Ovary (tissue), 7 donors: ENCODE measurements at regions not wholly inside any gene's neighbourhood (a gene's known extent, or its start where the extent isn't known, plus 50 kb on each side); places are given as distances from the start of the nearest gene placed in this dataset.

Experiments
- DNase-seq, 5 donors: peaks; one replicate each; pipeline ENCODE4 v3.0.0-alpha.2; 2019 to 2020
- H3K27ac ChIP-seq, 2 donors: fragments of 200-600 bp; one replicate each; pipeline versions ENCODE4 v1.5.1 to v1.8.0; 2019 to 2022
- H3K27me3 ChIP-seq: fragments of 200-600 bp; one replicate; pipeline ENCODE4 v1.8.0; 2022
- H3K36me3 ChIP-seq: fragments of 200-600 bp; sonication (generic); one replicate; pipeline ENCODE4 v1.5.1; 2019
- H3K4me1 ChIP-seq: one replicate; pipeline ENCODE4 v1.8.1; 2013; ENCODE audit warnings: mild to moderate bottlenecking, moderate library complexity; ENCODE audit not compliant: insufficient read depth
- H3K4me3 ChIP-seq: fragments of 200-600 bp; sonication (generic); one replicate; pipeline ENCODE4 v1.5.1; 2017
- H3K9me3 ChIP-seq, 2 donors: fragments of 200-600 bp in 1 of 2; sonication (generic) in 1 of 2; one replicate each; pipeline versions ENCODE4 v1.5.1 to v1.8.1; 2013 to 2019; ENCODE audit warnings: mild to moderate bottlenecking in 1 of 2, moderate library complexity in 1 of 2
- CTCF ChIP-seq, 3 donors: fragments of 450-650 bp in 2 of 3; fragments of 200-600 bp in 1 of 3; IDR thresholded peaks; one replicate each; pipeline versions ENCODE4 v1.5.1 to v1.8.0; 2016 to 2022; ENCODE audit warnings: antibody characterized with exemption in 3 of 3, mild to moderate bottlenecking in 1 of 3
- EP300 ChIP-seq: sonication (generic); formaldehyde crosslinking; IDR thresholded peaks from one replicate; pipeline ENCODE4 v1.6.1; 2017; ENCODE audit warnings: antibody characterized with exemption
- POLR2A ChIP-seq: fragments of 450-650 bp; IDR thresholded peaks from one replicate; pipeline ENCODE4 v1.6.1; 2017; ENCODE audit warnings: antibody characterized with exemption, mild to moderate bottlenecking, moderate library complexity
- WGBS, 3 donors: extraction: QIAGEN DNeasy Blood & Tissue Kit in 1 of 3; methylation state at CpG; one replicate each; pipeline versions ENCODE4 v1.1.5 to v1.1.7; 2013 to 2017; 5-methylcytosine and 5-hydroxymethylcytosine counted together
- intact Hi-C, 4 donors: fragments of 100-400 bp; cut with DNase I; formaldehyde crosslinking; loops; one replicate each; pipeline versions ENCODE4 v1.11.0 to v1.15.1; 2022 to 2023
- donor health status: DM: no; HTN: no; CAD: no; lungs with moderate emphysema.
- donor health status: DM: no; HTN: no; CAD: no.
- donor health status: Bipolar disorder and iron deficiency.
- donor health status: DM: no; HTN: no; CAD: no.
- donor health status: DM: yes; HTN: yes; CAD: no.

GRCh38 chr18:7457262-7457661, 109.9 kb upstream of the PTPRM start:
- intact Hi-C loops, result no loop called here
- 72 to 91% (median 89%) methylated on average over 6 of the region's 6 CpGs for WGBS, 3 donors

DNA sequence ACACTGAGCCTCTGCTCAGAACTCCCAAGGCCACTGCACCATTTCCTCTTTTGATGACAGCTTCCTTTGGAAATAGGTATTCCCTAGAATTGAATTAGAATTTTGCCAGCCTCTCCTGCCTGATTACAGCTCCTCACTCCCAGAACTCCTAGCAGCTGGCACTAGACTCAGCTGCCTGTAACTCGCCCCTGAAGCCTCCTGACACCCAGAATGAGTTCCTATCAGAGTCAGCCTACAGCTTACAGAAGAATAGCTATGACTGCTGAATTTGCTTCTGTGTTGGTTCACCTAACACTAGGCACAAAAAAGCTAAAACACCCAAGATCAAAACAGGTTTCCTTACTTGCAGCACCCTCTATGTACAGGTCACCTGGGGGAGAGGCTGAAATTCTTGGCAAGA, 108.2 kb upstream of the PTPRM start:
- WGBS, 3 donors, result 77 to 87% (median 77%) methylated on average over 1 of the region's 1 CpG
- intact Hi-C loops, result no loop called here
- no peak for DNase-seq
- H3K27ac ChIP-seq, result no peak overlapping the region
- no peaks in the 10 kb centered on the region for H3K9me3 ChIP-seq
- TF ChIP-seq POLR2A (no peak), EP300 (no peak), CTCF (IDR thresholded peaks at IDR 0.05) (no peak)
- H3K4me3 ChIP-seq, result no peak overlapping the region
- no peaks in the 10 kb centered on the region for H3K27me3 ChIP-seq
- no peaks in the 10 kb centered on the region for H3K36me3 ChIP-seq
- H3K4me1 ChIP-seq, result peaks cover 4% of the 10 kb centered on the region

More at GRCh38 chr18:7457262-7457661, 109.9 kb upstream of the PTPRM start:
- no peak overlapping the region for H3K27ac ChIP-seq
- DNase-seq, result no peak
- H3K36me3 ChIP-seq, result no peaks in the 10 kb centered on the region
- H3K4me1 ChIP-seq, result peaks cover 4% of the 10 kb centered on the region
- no peak overlapping the region for H3K4me3 ChIP-seq
- no peaks in the 10 kb centered on the region for H3K27me3 ChIP-seq
- no peak for TF ChIP-seq POLR2A
- TF ChIP-seq EP300, result no peak
- TF ChIP-seq CTCF (IDR thresholded peaks at IDR 0.05), result no peak
- no peaks in the 10 kb centered on the region for H3K9me3 ChIP-seq

GRCh38 chr18:7459851-7460770, 107.0 kb upstream of the PTPRM start:
- peak overlapping the region; percentile 21 to 32 for H3K27ac ChIP-seq
- intact Hi-C loops, result no loop called here
- H3K4me3 ChIP-seq, result peak overlapping the region; percentile 15
- DNase-seq, result peak in 3 of 5 donors; percentile 16 to 64 (median 20)
- no peaks in the 10 kb centered on the region for H3K9me3 ChIP-seq
- peaks cover 4% of the 10 kb centered on the region for H3K4me1 ChIP-seq
- TF ChIP-seq CTCF (IDR thresholded peaks at IDR 0.05), result no peak
- TF ChIP-seq EP300, result no peak
- no peak for TF ChIP-seq POLR2A
- WGBS, 3 donors, result 35 to 42% (median 40%) methylated on average over 25 of the region's 25 CpGs
- H3K36me3 ChIP-seq, result no peaks in the 10 kb centered on the region
- H3K27me3 ChIP-seq, result no peaks in the 10 kb centered on the region

GRCh38 chr18:7464245-7464966, 102.7 kb upstream of the PTPRM start:
- no peak overlapping the region for H3K27ac ChIP-seq
- TF ChIP-seq EP300 (no peak), POLR2A (no peak), CTCF (IDR thresholded peaks at IDR 0.05) (no peak)
- no peaks in the 10 kb centered on the region for H3K9me3 ChIP-seq
- no peaks in the 10 kb centered on the region for H3K27me3 ChIP-seq
- 78 to 88% (median 84%) methylated on average over 1 of the region's 1 CpG for WGBS, 3 donors
- peaks cover 4% of the 10 kb centered on the region for H3K4me1 ChIP-seq
- no peaks in the 10 kb centered on the region for H3K36me3 ChIP-seq
- H3K4me3 ChIP-seq, result no peak overlapping the region
- DNase-seq, result no peak
- intact Hi-C loops, result no loop called here
